Endothelial cell of umbilical vein (primary cell): ENCODE measurements at regions not wholly inside any gene's neighbourhood (a gene's known extent, or its start where the extent isn't known, plus 50 kb on each side); places are given as distances from the start of the nearest gene placed in this dataset.

ENCODE experiments used
- BruUV-seq: library from RNA; stranded (reverse); fragments of 400-500 nt; replicated peaks from 2 replicates; lab custom pipeline; 2021; lab: Mats Ljungman, UMichigan
- CTCF ChIA-PET: fragments of 300-600, 350-600 bp; sonication (Branson Sonifier 250); formaldehyde crosslinking; loops from one replicate; lab custom pipeline; 2021; ENCODE audit warnings: antibody characterized with exemption, inconsistent platforms; lab: Charles Lee
- POLR2A ChIA-PET: fragments of 300-600, 350-600 bp; sonication (Branson Sonifier 250); formaldehyde crosslinking; loops from one replicate; lab custom pipeline; 2021; ENCODE audit warnings: antibody characterized with exemption, inconsistent platforms; lab: Charles Lee
- DNase-seq: peaks from one replicate; pipeline ENCODE4 v3.0.0-alpha.2; 2011; ENCODE audit warnings: low read depth, low spot score
- FAIRE-seq: peaks from 2 replicates; lab custom pipeline; 2011; peaks lifted over from hg19 to GRCh38; lab: Jason Lieb, UNC
- H2AFZ ChIP-seq: 2 replicates; pipeline ENCODE4 v1.6.0; 2012; ENCODE audit warnings: low read depth, low read length, control low read depth, inconsistent platforms
- H3K27ac ChIP-seq: 2 replicates; pipeline ENCODE4 v1.5.1; 2011; ENCODE audit warnings: low read depth, mild to moderate bottlenecking, control low read depth, low read length, moderate library complexity; ENCODE audit not compliant: insufficient read depth
- H3K27me3 ChIP-seq, 2 experiments: 2 replicates each; pipeline versions ENCODE4 v1.6.0 to v1.6.1; 2011; ENCODE audit warnings: low read length in 2 of 2, mixed read lengths in 1 of 2; ENCODE audit not compliant: control insufficient read depth in 2 of 2, insufficient read depth in 2 of 2
- H3K36me3 ChIP-seq, 2 experiments: 2 replicates in 1 of 2; 3 replicates in 1 of 2; pipeline ENCODE4 v1.5.1; 2011; ENCODE audit warnings: low read length in 2 of 2, mild to moderate bottlenecking in 1 of 2, moderate library complexity in 1 of 2; ENCODE audit not compliant: control insufficient read depth in 2 of 2, insufficient read depth in 2 of 2; ENCODE audit errors: extremely low read depth in 1 of 2
- H3K4me1 ChIP-seq: 3 replicates; pipeline ENCODE4 v1.5.1; 2011; ENCODE audit warnings: mild to moderate bottlenecking, low read length; ENCODE audit not compliant: control insufficient read depth, insufficient read depth; ENCODE audit errors: extremely low read depth
- H3K4me2 ChIP-seq: 2 replicates; pipeline ENCODE4 v1.6.1; 2011; ENCODE audit warnings: low read length, control low read depth, mixed read lengths; ENCODE audit not compliant: insufficient read depth
- H3K4me3 ChIP-seq, 3 experiments: fragments of 200-600 bp in 1 of 3; sonication (generic), shearing (Covaris generic) in 1 of 3; replicated peaks in 1 of 3; 2 replicates each; pipeline ENCODE4 v1.5.1; 2011 to 2016; ENCODE audit warnings: control low read depth in 3 of 3, low read length in 3 of 3, mild to moderate bottlenecking in 2 of 3, inconsistent platforms in 1 of 3, low read depth in 1 of 3, moderate library complexity in 1 of 3; ENCODE audit not compliant: insufficient read depth in 1 of 3
- H3K79me2 ChIP-seq: 2 replicates; pipeline ENCODE4 v1.6.0; 2012; ENCODE audit warnings: low read length, inconsistent platforms; ENCODE audit not compliant: control insufficient read depth, insufficient read depth
- H3K9ac ChIP-seq: replicated peaks from 2 replicates; pipeline ENCODE3; 2011; ENCODE audit warnings: low read length, control low read depth; ENCODE audit not compliant: insufficient read depth; ENCODE audit errors: extremely low read depth
- H3K9me1 ChIP-seq: replicated peaks from 3 replicates; pipeline ENCODE4 v1.6.0; 2011; ENCODE audit warnings: mild to moderate bottlenecking, low read length; ENCODE audit not compliant: control insufficient read depth, insufficient read depth; ENCODE audit errors: extremely low read depth
- H3K9me3 ChIP-seq: replicated peaks from 2 replicates; pipeline ENCODE4 v1.5.1; 2012; ENCODE audit warnings: low read length, inconsistent platforms; ENCODE audit not compliant: control insufficient read depth, insufficient read depth
- H4K20me1 ChIP-seq: replicated peaks from 2 replicates; pipeline ENCODE3; 2011; ENCODE audit warnings: mild to moderate bottlenecking, low read length; ENCODE audit not compliant: control insufficient read depth, insufficient read depth; ENCODE audit errors: extremely low read depth
- EZH2 ChIP-seq: IDR thresholded peaks from 2 replicates; pipeline ENCODE4 v1.6.1; 2012; ENCODE audit warnings: borderline replicate concordance, low read depth, mild to moderate bottlenecking, moderate library complexity, low read length, inconsistent platforms; ENCODE audit not compliant: severe bottlenecking
- FOS ChIP-seq: IDR thresholded peaks from 2 replicates; pipeline ENCODE4 v1.6.1; 2011; ENCODE audit warnings: mild to moderate bottlenecking, low read length, moderate library complexity, borderline replicate concordance; ENCODE audit not compliant: insufficient read depth
- GATA2 ChIP-seq: IDR thresholded peaks from 2 replicates; pipeline ENCODE4 v1.7.0; 2011; ENCODE audit warnings: low read depth, mild to moderate bottlenecking, moderate library complexity, mixed read lengths, low read length; ENCODE audit not compliant: insufficient read length, insufficient read depth
- JUN ChIP-seq: IDR thresholded peaks from 2 replicates; pipeline ENCODE4 v1.6.1; 2011; ENCODE audit warnings: borderline replicate concordance, low read depth; ENCODE audit not compliant: insufficient read length, insufficient read depth
- MYC ChIP-seq: IDR thresholded peaks from one replicate; pipeline ENCODE4 v1.6.1; 2011; ENCODE audit warnings: mild to moderate bottlenecking, low read depth, low read length
- POLR2A ChIP-seq: IDR thresholded peaks from 2 replicates; pipeline ENCODE4 v1.6.1; 2012; ENCODE audit warnings: low read depth, mild to moderate bottlenecking, control low read depth, low read length
- POLR2AphosphoS5 ChIP-seq: IDR thresholded peaks from 2 replicates; pipeline ENCODE4 v1.6.1; 2012; ENCODE audit warnings: low read depth, mild to moderate bottlenecking, control low read depth, low read length, moderate library complexity; ENCODE audit not compliant: insufficient read depth
- dilution Hi-C: fragments of 300-500 bp; cut with MboI; formaldehyde crosslinking; loops from one replicate; pipeline ENCODE4 v1.15.0; 2019; ENCODE audit warnings: low sequenced_read_pairs; ENCODE audit not compliant: extremely low pct_ligation_motif_present
- intact Hi-C: fragments of 100-400 bp; cut with micrococcal nuclease; formaldehyde crosslinking; loops from one replicate; pipeline ENCODE4 v1.10.0; 2022
- TF ChIP-seq, protein P1 (sequence below), 2 donors: IDR thresholded peaks; 1 replicate in 1 of 2; 2 replicates in 1 of 2; pipeline ENCODE4 v1.5.1; 2011; ENCODE audit warnings: low read length in 2 of 2, mild to moderate bottlenecking in 2 of 2, moderate library complexity in 2 of 2, control low read depth in 1 of 2, inconsistent platforms in 1 of 2, low read depth in 1 of 2; ENCODE audit not compliant: insufficient read depth in 1 of 2; ENCODE audit errors: extremely low read depth in 1 of 2
- TF ChIP-seq, protein P2 (sequence below): IDR thresholded peaks from 2 replicates; pipeline ENCODE4 v1.6.1; 2011; ENCODE audit not compliant: insufficient read depth, insufficient read length

DNA sequence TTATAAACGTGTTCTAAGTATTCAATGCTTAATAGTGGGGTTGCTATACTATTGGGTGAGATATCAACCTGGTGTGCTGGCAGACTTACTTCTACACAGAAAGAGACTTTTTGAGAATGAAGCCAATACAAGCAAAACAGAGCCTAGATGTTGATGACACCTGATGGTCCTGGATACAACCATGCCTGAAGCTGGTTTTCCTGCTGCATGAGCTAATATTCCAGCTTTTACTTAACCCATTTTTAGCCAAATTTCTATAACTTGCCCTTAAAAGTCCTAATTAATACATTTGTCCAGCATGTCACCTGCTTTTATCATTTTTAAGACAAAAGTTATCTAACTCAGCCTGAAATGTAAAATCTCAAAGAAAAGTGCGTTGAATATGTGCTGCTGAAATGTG is 86.2 kb downstream of the PFDN4 start:
- no peak for DNase-seq
- no peak overlapping the region for H3K4me2 ChIP-seq
- H4K20me1 ChIP-seq = no peaks in the 10 kb centered on the region
- H3K9me1 ChIP-seq = no peaks in the 10 kb centered on the region
- H3K27ac ChIP-seq = no peak overlapping the region
- CTCF ChIA-PET = interaction anchor here (1.2 kb wide), 2 partner anchors 8 to 10 kb away, joined by 3 to 6 read pairs; no protein-coding TSS in a partner anchor
- no peaks in the 10 kb centered on the region for H3K4me1 ChIP-seq
- dilution Hi-C loops (no loop called here), intact Hi-C loops (no loop called here)
- no TSS peak for BruUV-seq
- no peak for FAIRE-seq
- TF ChIP-seq, protein P1, sequence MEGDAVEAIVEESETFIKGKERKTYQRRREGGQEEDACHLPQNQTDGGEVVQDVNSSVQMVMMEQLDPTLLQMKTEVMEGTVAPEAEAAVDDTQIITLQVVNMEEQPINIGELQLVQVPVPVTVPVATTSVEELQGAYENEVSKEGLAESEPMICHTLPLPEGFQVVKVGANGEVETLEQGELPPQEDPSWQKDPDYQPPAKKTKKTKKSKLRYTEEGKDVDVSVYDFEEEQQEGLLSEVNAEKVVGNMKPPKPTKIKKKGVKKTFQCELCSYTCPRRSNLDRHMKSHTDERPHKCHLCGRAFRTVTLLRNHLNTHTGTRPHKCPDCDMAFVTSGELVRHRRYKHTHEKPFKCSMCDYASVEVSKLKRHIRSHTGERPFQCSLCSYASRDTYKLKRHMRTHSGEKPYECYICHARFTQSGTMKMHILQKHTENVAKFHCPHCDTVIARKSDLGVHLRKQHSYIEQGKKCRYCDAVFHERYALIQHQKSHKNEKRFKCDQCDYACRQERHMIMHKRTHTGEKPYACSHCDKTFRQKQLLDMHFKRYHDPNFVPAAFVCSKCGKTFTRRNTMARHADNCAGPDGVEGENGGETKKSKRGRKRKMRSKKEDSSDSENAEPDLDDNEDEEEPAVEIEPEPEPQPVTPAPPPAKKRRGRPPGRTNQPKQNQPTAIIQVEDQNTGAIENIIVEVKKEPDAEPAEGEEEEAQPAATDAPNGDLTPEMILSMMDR (IDR thresholded peaks at IDR 0.05; ENCODE audit: extremely low read depth in 1 of 2, insufficient read depth in 1 of 2, low read depth in 1 of 2, low read length in 2 of 2) = no peak
- no peak for TF ChIP-seq JUN
- TF ChIP-seq POLR2A = no peak
- TF ChIP-seq POLR2AphosphoS5 = no peak
- no peak for TF ChIP-seq EZH2
- no peak for TF ChIP-seq MYC
- TF ChIP-seq GATA2 = no peak
- TF ChIP-seq FOS = no peak
- TF ChIP-seq, protein P2, sequence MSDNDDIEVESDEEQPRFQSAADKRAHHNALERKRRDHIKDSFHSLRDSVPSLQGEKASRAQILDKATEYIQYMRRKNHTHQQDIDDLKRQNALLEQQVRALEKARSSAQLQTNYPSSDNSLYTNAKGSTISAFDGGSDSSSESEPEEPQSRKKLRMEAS = no peak
- H3K4me3 ChIP-seq = no peak overlapping the region
- no peaks in the 10 kb centered on the region for H3K79me2 ChIP-seq
- no peaks in the 10 kb centered on the region for H3K9me3 ChIP-seq
- H2AFZ ChIP-seq = no peak overlapping the region
- no peaks in the 10 kb centered on the region for H3K27me3 ChIP-seq
- no peak overlapping the region for H3K9ac ChIP-seq
- POLR2A ChIA-PET = no interaction called here
- no peaks in the 10 kb centered on the region for H3K36me3 ChIP-seq
